ENCODE measurements at regions not wholly inside any gene's neighbourhood (a gene's known extent, or its start where the extent isn't known, plus 50 kb on each side); places are given as distances from the start of the nearest gene placed in this dataset.
"Not testable (repeated sequence)": the region's sequence is repeated elsewhere in the genome, so short reads cannot be mapped to it uniquely, and the experiment has no call there.

DNA sequence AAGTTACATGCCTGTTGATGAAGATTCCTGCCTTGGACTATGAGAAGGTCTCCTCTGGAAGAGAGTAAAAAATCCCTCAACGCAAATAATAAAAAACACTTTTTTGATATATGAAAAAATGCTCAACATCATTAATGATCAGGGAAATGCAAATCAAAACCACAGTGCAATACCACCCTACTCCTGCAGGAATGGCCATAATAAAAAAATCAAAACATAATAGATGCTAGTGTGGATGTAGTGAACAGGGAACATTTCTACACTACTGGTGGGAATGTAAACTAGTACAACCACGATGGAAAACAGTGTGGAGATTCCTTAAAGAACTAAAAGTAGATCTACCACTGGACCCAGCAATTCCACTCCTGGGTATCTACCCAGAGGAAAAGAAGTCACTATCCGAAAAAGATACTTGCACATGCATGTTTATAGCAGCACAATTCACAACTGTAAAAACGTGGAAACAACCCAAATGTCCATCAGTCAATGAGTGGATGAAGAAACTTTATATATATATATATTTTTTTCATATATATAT lies 352.1 kb downstream of the SOX9 start:
- TF ChIP-seq, protein P1, sequence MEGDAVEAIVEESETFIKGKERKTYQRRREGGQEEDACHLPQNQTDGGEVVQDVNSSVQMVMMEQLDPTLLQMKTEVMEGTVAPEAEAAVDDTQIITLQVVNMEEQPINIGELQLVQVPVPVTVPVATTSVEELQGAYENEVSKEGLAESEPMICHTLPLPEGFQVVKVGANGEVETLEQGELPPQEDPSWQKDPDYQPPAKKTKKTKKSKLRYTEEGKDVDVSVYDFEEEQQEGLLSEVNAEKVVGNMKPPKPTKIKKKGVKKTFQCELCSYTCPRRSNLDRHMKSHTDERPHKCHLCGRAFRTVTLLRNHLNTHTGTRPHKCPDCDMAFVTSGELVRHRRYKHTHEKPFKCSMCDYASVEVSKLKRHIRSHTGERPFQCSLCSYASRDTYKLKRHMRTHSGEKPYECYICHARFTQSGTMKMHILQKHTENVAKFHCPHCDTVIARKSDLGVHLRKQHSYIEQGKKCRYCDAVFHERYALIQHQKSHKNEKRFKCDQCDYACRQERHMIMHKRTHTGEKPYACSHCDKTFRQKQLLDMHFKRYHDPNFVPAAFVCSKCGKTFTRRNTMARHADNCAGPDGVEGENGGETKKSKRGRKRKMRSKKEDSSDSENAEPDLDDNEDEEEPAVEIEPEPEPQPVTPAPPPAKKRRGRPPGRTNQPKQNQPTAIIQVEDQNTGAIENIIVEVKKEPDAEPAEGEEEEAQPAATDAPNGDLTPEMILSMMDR (IDR thresholded peaks at IDR 0.05; ENCODE audit: low read depth, low read length): 0 out of 2 replicates have a peak, but pooled peaks have one; percentile 11
- not testable (repeated sequence) for DNase-seq; H3K36me3 ChIP-seq; H3K27me3 ChIP-seq; H3K4me3 ChIP-seq (ENCODE audit: low read depth, low read length); H3K9me3 ChIP-seq
- H3K4me1 ChIP-seq: peaks cover 30% of the 10 kb centered on the region

DNA sequence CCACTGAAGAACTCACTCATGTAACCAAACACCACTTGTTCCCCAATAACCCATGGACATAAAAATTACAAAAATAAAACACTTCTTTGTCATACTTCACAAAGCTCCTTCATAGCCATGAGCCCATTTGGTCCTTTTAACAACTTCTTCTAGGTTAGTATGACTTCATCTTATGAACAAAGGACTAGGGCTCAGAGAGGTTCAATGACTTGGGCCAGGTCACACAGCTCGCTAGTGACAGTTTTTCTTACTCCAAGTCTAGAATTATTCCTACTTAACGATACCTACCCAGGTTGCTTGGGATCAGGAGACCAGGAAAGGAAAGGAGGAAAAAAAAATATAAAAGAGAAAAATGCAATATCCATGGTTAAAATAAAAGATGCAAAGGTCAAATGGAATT lies 353.4 kb downstream of the SOX9 start:
- no peak for DNase-seq
- Histone ChIP-seq H3K4me1 (peaks cover 30% of the 10 kb centered on the region), H3K9me3 (no peaks in the 10 kb centered on the region), H3K36me3 (no peaks in the 10 kb centered on the region), H3K4me3 (ENCODE audit: low read depth, low read length) (no peak overlapping the region), H3K27me3 (no peaks in the 10 kb centered on the region)
- TF ChIP-seq, protein P1 (IDR thresholded peaks at IDR 0.05; ENCODE audit: low read depth, low read length): no peak

DNA sequence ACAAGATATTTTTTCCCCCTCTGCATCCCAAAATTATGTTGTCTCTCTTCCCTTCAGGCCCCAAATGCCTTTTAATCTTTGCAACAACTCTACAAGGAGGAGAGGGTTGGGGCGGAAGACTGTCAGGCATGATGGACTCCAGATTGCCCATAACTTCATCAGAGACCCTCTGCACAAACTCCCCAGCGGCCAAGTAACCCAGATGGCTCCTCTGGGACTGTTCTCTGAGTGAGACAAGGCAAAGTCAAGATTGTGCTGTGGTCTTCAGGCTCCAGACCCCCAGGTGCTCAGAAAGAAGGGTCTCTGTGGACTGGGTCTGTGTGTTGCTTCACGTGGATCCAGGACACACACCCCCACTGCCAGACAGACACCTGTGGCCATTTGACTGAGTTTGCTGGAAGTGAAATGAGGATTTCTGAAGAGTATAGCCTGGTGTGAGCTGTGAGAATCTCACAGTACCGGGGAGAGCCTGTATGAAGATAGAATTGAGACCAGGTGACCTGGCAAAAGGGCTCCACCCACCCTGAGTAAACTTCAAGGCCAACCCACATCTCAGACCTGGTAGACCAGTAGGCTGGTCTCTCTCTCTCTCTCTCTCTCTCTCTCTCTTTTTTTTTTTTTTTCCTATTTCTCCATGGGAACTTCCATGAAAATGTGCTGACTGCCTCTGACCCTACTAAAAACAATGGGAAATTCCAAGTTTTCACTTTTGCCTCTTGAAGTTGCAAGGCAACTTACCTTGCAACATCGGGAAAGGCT lies 354.1 kb downstream of the SOX9 start:
- peaks cover 30% of the 10 kb centered on the region for H3K4me1 ChIP-seq
- no peaks in the 10 kb centered on the region for H3K36me3 ChIP-seq
- no peaks in the 10 kb centered on the region for H3K9me3 ChIP-seq
- H3K4me3 ChIP-seq (ENCODE audit: low read depth, low read length): no peak overlapping the region
- no peaks in the 10 kb centered on the region for H3K27me3 ChIP-seq
- TF ChIP-seq, protein P1 (IDR thresholded peaks at IDR 0.05; ENCODE audit: low read depth, low read length): no peak
- DNase-seq: peak; percentile 73

DNA sequence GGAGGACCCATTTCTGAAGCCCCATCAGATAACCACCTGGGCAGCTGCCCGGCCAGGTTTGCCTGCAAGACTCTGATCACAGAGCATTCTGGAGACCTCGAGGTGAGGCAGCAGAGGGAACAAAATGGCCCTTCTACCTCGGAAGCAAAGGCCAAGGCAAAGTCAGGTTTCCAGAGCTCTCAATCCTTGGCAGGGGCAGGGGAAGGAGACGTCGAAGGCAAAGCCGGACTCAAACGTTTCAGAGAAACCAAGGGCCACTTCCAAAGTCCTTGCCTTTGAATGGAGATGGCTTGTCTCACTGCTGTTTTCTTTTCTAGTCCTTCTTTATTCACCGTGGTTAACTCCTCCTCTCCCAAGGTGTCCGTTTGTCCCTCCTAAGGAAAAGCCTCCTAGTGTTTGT lies 355.3 kb downstream of the SOX9 start:
- Histone ChIP-seq H3K36me3 (no peaks in the 10 kb centered on the region), H3K4me3 (ENCODE audit: low read depth, low read length) (no peak overlapping the region), H3K27me3 (no peaks in the 10 kb centered on the region), H3K9me3 (no peaks in the 10 kb centered on the region), H3K4me1 (peaks cover 27% of the 10 kb centered on the region)
- TF ChIP-seq, protein P1 (IDR thresholded peaks at IDR 0.05; ENCODE audit: low read depth, low read length): no peak
- DNase-seq: no peak

DNA sequence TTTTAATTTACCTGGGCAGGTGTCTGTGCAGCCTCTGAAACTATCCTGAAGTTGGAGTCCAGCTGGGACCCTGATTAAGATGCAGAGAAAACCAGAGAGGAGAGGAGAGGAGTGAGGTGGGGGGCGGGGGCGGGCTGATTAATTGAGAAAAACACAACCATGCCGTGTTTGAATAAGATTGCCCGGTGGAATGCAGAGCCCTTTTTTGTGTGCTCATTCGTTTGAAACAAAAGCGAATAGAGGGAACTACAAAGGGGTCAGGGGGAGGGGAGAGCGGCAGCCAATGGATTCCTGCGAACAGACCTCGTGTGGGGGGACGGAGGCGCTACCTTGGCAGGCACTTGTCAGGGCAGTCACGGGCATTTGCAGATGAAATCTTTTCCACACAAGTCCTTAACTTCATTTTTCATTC lies 355.8 kb downstream of the SOX9 start:
- H3K4me1 ChIP-seq: peaks cover 27% of the 10 kb centered on the region
- no peak overlapping the region for H3K4me3 ChIP-seq (ENCODE audit: low read depth, low read length)
- H3K27me3 ChIP-seq: no peaks in the 10 kb centered on the region
- TF ChIP-seq, protein P1 (IDR thresholded peaks at IDR 0.05; ENCODE audit: low read depth, low read length): no peak
- H3K9me3 ChIP-seq: no peaks in the 10 kb centered on the region
- H3K36me3 ChIP-seq: no peaks in the 10 kb centered on the region
- no peak for DNase-seq

DNA sequence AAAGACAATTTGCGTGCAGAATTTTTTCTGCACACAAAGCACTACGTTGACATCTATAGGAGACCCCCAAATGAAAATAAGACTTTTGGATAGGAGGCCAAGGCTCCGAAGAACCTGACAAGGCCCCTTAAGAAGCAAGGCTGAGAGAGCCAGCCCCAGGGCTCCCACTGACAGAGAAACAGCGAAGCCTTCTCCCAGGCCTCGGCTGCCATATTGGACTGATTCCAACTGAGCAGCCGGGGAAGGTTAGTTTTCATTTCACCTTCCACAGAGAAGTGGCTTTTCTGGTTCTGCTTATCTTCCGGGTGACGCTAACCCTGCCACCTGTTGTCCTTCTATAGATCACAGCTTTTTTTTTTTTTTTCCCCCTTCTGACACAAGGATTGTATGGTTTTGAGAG lies 356.7 kb downstream of the SOX9 start:
- peak; percentile 35 for DNase-seq
- TF ChIP-seq, protein P1 (IDR thresholded peaks at IDR 0.05; ENCODE audit: low read depth, low read length): no peak
- no peaks in the 10 kb centered on the region for H3K9me3 ChIP-seq
- H3K36me3 ChIP-seq: no peaks in the 10 kb centered on the region
- no peak overlapping the region for H3K4me3 ChIP-seq (ENCODE audit: low read depth, low read length)
- peaks cover 21% of the 10 kb centered on the region for H3K4me1 ChIP-seq
- H3K27me3 ChIP-seq: no peaks in the 10 kb centered on the region

All from BE2C (cell line).